SK-N-SH treated with all-trans-retinoic acid at 6 μM for 48 hours (cell line): ENCODE measurements at regions not wholly inside any gene's neighbourhood (a gene's known extent, or its start where the extent isn't known, plus 50 kb on each side); places are given as distances from the start of the nearest gene placed in this dataset.

Experiments used
- ATAC-seq: fragments of 200-7000 bp; cut with Tn5 transposase; 3 replicates; pipeline ENCODE4 v1.9.1; 2020; ENCODE audit warnings: mild to moderate bottlenecking, moderate library complexity
- ARNTL ChIP-seq: fragments of 450-650 bp; formaldehyde crosslinking; IDR thresholded peaks from 2 replicates; pipeline ENCODE4 v1.5.0; 2020; ENCODE audit warnings: low read depth, mild to moderate bottlenecking, moderate library complexity, borderline replicate concordance
- BACH2 ChIP-seq: fragments of 250-450 bp; sonication (Bioruptor Pico); IDR thresholded peaks from 2 replicates; pipeline ENCODE4 v1.9.0; 2021; ENCODE audit warnings: mild to moderate bottlenecking, borderline replicate concordance
- CSDC2 ChIP-seq: fragments of 250-450 bp; sonication (Bioruptor Pico); IDR thresholded peaks from 2 replicates; pipeline ENCODE4 v1.5.0; 2020; ENCODE audit warnings: mild to moderate bottlenecking, moderate library complexity
- CSRNP3 ChIP-seq: fragments of 250-450 bp; sonication (Bioruptor Pico); IDR thresholded peaks from 2 replicates; pipeline ENCODE4 v1.5.1; 2021; ENCODE audit warnings: mild to moderate bottlenecking, moderate library complexity
- ESRRG ChIP-seq: fragments of 250-450 bp; sonication (Bioruptor Pico); IDR thresholded peaks from 2 replicates; pipeline ENCODE4 v1.6.1; 2021; ENCODE audit warnings: mild to moderate bottlenecking
- GLIS3 ChIP-seq: fragments of 250-450 bp; sonication (Bioruptor Pico); IDR thresholded peaks from 2 replicates; pipeline ENCODE4 v1.5.0; 2020; ENCODE audit warnings: mild to moderate bottlenecking, moderate library complexity
- ISL1 ChIP-seq: fragments of 250-450 bp; sonication (Bioruptor Pico); IDR thresholded peaks from 2 replicates; pipeline ENCODE4 v2.1.2; 2022; ENCODE audit warnings: mild to moderate bottlenecking, moderate library complexity
- OSR1 ChIP-seq: fragments of 250-450 bp; sonication (Bioruptor Pico); IDR thresholded peaks from 2 replicates; pipeline ENCODE4 v1.8.0; 2022; ENCODE audit warnings: moderate library complexity, mild to moderate bottlenecking, inconsistent platforms
- PATZ1 ChIP-seq: fragments of 250-450 bp; sonication (Bioruptor Pico); IDR thresholded peaks from 2 replicates; pipeline ENCODE4 v1.8.0; 2020; ENCODE audit warnings: mild to moderate bottlenecking, moderate library complexity, borderline replicate concordance
- POU6F1 ChIP-seq: fragments of 250-450 bp; sonication (Bioruptor Pico); IDR thresholded peaks from 2 replicates; pipeline ENCODE4 v1.8.0; 2021; ENCODE audit warnings: low read depth, mild to moderate bottlenecking, moderate library complexity, borderline replicate concordance
- PPARA ChIP-seq: fragments of 250-450 bp; sonication (Bioruptor Pico); IDR thresholded peaks from 2 replicates; pipeline ENCODE4 v1.5.0; 2020; ENCODE audit warnings: mild to moderate bottlenecking, borderline replicate concordance
- RARB ChIP-seq: fragments of 250-450 bp; sonication (Bioruptor Pico); IDR thresholded peaks from 2 replicates; pipeline ENCODE4 v1.8.0; 2021; ENCODE audit warnings: mild to moderate bottlenecking, moderate library complexity
- SNAI2 ChIP-seq: fragments of 250-450 bp; sonication (Bioruptor Pico); IDR thresholded peaks from 2 replicates; pipeline ENCODE4 v1.5.0; 2020; ENCODE audit warnings: mild to moderate bottlenecking, moderate library complexity
- TCF4 ChIP-seq: fragments of 250-450 bp; sonication (Bioruptor Pico); IDR thresholded peaks from 2 replicates; pipeline ENCODE4 v1.8.0; 2021; ENCODE audit warnings: mild to moderate bottlenecking, moderate library complexity, borderline replicate concordance
- TOX ChIP-seq: fragments of 250-450 bp; sonication (Bioruptor Pico); IDR thresholded peaks from 2 replicates; pipeline ENCODE4 v1.8.0; 2021; ENCODE audit warnings: mild to moderate bottlenecking, moderate library complexity, borderline replicate concordance
- ZC3H10 ChIP-seq: fragments of 250-450 bp; sonication (Bioruptor Pico); IDR thresholded peaks from 2 replicates; pipeline ENCODE4 v1.5.1; 2021; ENCODE audit warnings: mild to moderate bottlenecking, moderate library complexity
- ZFP3 ChIP-seq: fragments of 250-450 bp; sonication (Bioruptor Pico); IDR thresholded peaks from 2 replicates; pipeline ENCODE4 v1.5.0; 2020; ENCODE audit warnings: mild to moderate bottlenecking, moderate library complexity
- ZFP30 ChIP-seq: fragments of 450-650 bp; formaldehyde crosslinking; IDR thresholded peaks from 2 replicates; pipeline ENCODE4 v1.5.0; 2022; ENCODE audit warnings: mild to moderate bottlenecking, moderate library complexity
- ZNF565 ChIP-seq: fragments of 450-650 bp; formaldehyde crosslinking; conservative IDR thresholded peaks from 2 replicates; pipeline ENCODE4 v1.5.0; 2020; ENCODE audit warnings: low read depth, mild to moderate bottlenecking, moderate library complexity
- ZNF70 ChIP-seq: fragments of 450-650 bp; formaldehyde crosslinking; IDR thresholded peaks from 2 replicates; pipeline ENCODE4 v1.5.0; 2020; ENCODE audit warnings: mild to moderate bottlenecking, moderate library complexity
- ZNF8 ChIP-seq: fragments of 450-650 bp; formaldehyde crosslinking; IDR thresholded peaks from 2 replicates; pipeline ENCODE4 v1.5.0; 2020; ENCODE audit warnings: mild to moderate bottlenecking, moderate library complexity
- TF ChIP-seq, protein P1 (sequence below): fragments of 250-450 bp; sonication (Bioruptor Pico); IDR thresholded peaks from 2 replicates; pipeline ENCODE4 v1.5.1; 2020; ENCODE audit warnings: low read depth, mild to moderate bottlenecking, moderate library complexity

- TF ChIP-seq ZNF8 (CRISPR knock-in tag): no peak
- TF ChIP-seq PPARA (CRISPR knock-in tag): no peak
- TF ChIP-seq TOX (CRISPR knock-in tag): no peak
- no peak for ATAC-seq
Observed at GRCh38 chr5:21654556-21654955, 1198.6 kb downstream of the CDH12 start.

DNA sequence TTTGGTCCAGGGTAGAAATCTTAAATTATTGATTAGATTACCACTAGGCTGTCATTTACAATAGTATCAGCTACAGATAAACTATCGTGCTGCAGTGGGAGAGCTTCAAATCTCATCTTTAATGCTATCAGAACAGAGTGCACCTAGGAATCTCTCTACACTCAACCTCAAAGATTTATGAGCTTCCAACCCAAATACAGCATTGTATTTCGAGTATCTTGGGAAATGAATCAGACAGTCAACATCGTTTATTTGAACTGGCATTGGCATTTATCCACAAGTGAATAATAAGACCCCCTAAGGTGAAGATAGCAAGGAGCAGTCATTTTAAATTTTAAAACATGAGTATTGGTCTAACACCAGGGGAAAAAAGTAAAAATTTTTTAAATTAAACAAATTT, 1203.2 kb downstream of the CDH12 start:
- ATAC-seq: no peak
- TF ChIP-seq ZNF8 (CRISPR knock-in tag) (no peak), OSR1 (CRISPR knock-in tag) (no peak), TOX (CRISPR knock-in tag) (no peak), CSDC2 (no peak), ZNF70 (CRISPR knock-in tag) (no peak), BACH2 (no peak), ZC3H10 (CRISPR knock-in tag) (no peak), ISL1 (CRISPR knock-in tag) (no peak), ESRRG (CRISPR knock-in tag) (no peak), ZNF565 (CRISPR knock-in tag) (no peak), PATZ1 (CRISPR knock-in tag) (no peak)
- TF ChIP-seq, protein P1, sequence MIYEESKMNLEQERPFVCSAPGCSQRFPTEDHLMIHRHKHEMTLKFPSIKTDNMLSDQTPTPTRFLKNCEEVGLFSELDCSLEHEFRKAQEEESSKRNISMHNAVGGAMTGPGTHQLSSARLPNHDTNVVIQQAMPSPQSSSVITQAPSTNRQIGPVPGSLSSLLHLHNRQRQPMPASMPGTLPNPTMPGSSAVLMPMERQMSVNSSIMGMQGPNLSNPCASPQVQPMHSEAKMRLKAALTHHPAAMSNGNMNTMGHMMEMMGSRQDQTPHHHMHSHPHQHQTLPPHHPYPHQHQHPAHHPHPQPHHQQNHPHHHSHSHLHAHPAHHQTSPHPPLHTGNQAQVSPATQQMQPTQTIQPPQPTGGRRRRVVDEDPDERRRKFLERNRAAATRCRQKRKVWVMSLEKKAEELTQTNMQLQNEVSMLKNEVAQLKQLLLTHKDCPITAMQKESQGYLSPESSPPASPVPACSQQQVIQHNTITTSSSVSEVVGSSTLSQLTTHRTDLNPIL (CRISPR knock-in tag): no peak

DNA sequence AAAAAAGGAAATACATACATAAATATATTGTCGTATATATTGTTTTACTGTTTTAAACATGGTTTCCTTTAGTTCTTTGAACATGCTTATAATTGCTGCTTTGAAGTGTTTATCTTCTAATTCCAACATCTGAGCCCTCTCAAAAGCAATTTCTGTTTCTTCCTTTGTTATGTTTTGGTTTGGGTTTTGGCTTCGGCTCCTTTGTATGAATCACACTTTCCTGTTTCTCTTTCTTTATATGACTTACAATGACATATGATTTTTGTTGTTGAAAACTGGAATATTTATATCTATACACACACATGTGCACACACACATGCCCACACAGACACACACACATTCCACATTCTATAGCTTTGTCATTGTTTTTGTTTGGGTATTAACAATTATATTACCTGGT, 1206.7 kb downstream of the CDH12 start:
- no peak for ATAC-seq
- no peak for TF ChIP-seq POU6F1 (CRISPR knock-in tag)
- no peak for TF ChIP-seq TOX (CRISPR knock-in tag)
- TF ChIP-seq RARB: no peak
- TF ChIP-seq ZNF8 (CRISPR knock-in tag): no peak
- no peak for TF ChIP-seq GLIS3
- no peak for TF ChIP-seq SNAI2 (CRISPR knock-in tag)
- TF ChIP-seq TCF4: no peak
- TF ChIP-seq ARNTL (CRISPR knock-in tag): no peak
- no peak for TF ChIP-seq CSRNP3 (CRISPR knock-in tag)
- no peak for TF ChIP-seq ZFP30 (CRISPR knock-in tag)
- no peak for TF ChIP-seq CSDC2
- no peak for TF ChIP-seq OSR1 (CRISPR knock-in tag)
- TF ChIP-seq ZNF565 (CRISPR knock-in tag): no peak
- TF ChIP-seq PATZ1 (CRISPR knock-in tag): no peak
- TF ChIP-seq, protein P1 (CRISPR knock-in tag): no peak
- TF ChIP-seq ZC3H10 (CRISPR knock-in tag): no peak
- TF ChIP-seq PPARA (CRISPR knock-in tag): no peak
- no peak for TF ChIP-seq ESRRG (CRISPR knock-in tag)
- TF ChIP-seq ZFP3 (CRISPR knock-in tag): no peak
